Left renal cortex interstitium (tissue), 4 donors: ENCODE measurements at regions not wholly inside any gene's neighbourhood (a gene's known extent, or its start where the extent isn't known, plus 50 kb on each side); places are given as distances from the start of the nearest gene placed in this dataset.

Source experiments
- DNase-seq, 4 donors: peaks; one replicate each; pipeline ENCODE4 v3.0.0-alpha.2; 2013; ENCODE audit warnings: low read depth in 4 of 4, low spot score in 2 of 4, missing footprints in 1 of 4

DNA sequence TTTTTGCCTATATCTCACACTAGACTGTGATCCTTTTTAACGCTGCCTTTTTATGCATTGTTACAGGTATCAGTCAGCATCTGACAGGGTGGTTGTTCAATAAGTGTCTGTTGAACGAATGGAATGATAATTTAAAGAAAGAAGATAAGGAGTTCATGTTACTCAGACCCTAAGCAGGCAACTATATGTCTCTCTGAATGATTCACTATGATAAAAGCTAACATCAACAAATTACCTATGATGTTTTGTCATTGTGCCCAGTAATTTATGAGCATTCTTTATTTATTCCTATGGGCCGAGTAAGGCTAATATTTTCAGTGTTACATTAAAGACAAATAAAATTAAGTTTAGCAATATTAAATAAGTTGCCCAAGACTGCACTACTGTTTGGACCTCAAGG lies 435.0 kb upstream of the KIF2B start:
- DNase-seq: no peak

DNA sequence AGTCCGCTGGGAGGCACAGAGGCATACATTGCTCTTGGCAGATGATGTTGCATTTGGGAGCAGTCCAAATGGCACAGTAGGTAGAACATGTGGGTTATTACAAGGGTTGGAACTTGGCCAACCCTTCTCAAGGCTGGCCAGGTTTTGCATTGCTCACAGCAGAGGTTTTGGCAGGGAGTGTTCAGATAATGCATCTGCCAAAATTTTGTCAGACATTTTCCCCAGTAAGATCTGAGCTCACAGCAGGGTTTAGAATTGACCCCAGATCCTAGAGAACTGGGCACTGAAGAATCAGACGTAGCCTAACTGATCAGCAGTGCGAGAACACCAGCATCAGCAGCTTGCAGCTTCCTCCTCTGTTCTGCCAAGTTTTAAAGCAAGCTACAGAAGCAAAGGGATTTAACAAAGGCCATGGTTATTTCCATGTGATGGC lies 468.8 kb upstream of the KIF2B start:
- DNase-seq: no peak

DNA sequence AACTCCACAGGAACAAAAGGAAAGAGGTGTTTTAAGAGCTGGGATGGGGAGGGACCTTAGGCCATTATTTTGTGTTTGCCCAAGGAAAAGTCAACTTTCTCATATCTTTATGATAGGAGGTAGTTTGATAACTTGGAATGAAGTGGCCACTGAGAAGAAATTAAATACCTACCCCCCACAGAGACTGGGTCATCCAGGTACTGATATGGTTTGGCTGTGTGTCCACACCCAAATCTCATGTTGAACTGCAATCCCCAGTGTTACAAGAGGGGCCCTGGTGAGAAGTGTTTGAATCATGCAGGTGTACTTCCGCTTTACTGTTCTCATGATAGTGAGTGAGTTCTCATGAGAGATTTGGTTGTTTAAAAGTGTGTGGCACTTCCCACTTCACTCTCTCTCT lies 477.9 kb upstream of the KIF2B start:
- DNase-seq: no peak

DNA sequence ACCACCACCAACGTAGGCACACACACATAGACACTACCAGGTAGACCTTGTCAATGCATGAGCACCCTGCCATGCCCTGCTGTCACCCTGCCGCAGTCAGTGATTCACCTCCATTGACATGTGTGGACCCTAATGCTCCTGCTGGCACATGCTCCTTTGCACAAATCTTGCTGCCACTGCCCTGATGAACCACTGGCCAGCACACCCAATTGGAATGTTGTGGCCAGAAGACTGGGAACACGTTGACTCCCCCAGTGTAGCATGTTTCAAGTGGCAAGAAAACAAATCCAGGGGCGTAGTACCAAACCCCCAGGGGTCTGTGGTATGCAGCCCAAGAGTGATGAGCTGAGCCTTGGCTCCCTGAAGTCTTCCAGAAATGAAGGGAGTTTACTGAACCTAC lies 486.4 kb upstream of the KIF2B start:
- DNase-seq: no peak

DNA sequence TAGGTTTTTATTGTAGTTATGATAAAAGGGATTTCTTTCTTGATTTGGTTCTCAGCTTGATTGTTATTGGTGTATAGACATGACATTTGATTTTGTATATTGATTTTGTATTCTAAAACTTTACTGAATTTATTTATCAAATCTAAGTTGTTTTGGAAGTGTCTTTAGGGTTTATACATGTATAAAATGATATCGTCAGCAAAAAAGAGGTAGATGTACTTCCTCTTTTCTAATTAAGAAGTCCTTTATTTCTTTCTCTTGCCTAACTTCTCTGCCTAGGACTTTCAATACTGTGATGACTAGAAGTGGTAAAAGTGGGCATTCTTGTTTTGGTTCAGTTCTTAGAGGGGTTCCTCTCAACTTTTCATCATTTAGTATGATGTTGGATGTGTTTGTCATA lies 487.3 kb upstream of the KIF2B start:
- no peak for DNase-seq

DNA sequence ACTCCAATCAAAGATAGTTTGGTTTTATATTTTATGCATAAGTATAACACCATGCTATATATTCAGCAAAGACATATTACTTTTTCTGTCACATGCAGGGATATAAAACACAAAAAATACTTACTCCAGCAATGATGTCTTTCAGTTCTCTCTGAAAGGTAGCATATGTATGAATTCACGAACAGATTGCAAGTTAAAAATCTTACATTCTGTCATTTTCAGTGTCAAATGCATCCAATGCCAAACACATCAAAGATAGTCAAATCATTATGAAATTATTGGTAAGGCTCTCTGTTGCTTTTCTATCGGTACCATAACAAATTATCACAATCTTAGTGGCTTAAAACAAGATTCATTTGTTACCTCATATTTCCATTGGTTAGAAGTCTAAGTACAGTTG lies 492.0 kb upstream of the KIF2B start:
- no peak for DNase-seq

DNA sequence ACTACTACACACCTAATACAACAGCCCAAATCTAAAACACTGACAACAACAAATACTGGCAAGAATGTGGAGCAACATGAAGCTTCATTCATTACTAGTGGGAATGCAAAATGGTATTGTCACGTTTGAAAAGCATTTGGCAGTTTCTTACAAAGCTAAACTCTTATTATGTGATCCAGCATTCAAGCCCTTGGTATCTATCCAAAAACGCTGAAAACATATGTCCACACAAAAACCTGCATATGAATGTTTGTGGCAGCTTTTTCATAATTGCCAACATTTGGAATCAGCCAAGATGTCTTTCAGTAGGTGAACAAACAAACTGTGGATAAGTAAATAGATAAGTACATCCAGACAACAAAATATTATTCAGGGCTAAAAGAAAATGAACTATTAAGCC lies 501.1 kb upstream of the KIF2B start:
- DNase-seq: no peak

DNA sequence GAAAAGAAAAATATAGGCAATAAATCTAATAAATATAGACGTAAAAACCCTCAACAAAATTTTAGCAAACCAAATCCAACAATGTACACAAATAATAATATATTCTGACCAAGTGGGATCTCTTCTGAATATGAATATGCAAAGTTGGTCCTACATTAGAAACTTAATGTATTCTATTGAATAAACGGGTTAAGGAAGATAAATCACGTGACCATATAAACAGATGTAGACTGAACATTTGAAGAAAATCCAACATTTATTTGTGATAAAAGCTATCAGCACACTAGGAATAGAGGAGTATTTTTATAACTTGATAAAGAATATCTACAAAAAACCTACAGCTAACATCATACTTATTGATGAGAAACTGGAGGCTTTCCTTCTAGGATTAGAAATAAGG lies 502.8 kb upstream of the KIF2B start:
- no peak for DNase-seq

DNA sequence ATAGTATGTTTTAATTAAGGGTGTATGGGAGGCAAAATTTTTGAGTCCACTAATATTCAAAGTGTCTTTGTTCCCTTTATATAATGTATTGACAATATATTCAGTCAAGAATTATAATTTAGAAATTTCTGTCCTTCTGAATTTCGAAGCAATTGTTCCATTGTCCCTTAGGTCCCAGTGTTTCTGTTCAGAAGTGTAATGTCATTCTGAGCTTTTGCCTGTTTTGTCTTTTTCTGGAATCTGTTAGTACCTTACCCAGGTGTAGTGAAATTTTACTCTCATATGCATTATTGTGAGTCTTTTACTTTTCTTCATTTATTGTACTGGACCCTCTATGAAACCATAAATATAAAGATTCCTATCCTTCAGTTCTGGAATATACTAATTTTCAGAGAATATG lies 505.7 kb upstream of the KIF2B start:
- no peak for DNase-seq

DNA sequence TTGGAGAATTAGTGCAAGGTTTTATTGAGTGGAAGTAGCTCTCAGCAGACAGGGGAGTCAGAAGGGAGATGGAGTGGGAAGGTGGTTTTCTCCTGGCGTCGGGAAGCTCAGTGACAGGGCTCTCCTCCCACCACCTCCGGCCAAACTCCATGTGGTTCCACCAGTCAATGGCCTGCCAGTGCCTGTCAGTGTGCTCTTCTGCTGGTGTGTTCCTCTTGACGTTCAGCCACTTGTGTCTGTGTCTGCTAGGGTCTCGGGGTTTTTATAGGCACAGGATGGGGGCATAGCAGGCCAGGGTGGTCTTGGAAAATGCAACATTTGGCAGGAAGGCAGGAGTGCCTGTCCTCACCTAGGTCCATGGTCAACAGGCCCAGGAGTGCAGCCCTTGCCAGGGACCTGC lies 506.7 kb upstream of the KIF2B start:
- DNase-seq: no peak

DNA sequence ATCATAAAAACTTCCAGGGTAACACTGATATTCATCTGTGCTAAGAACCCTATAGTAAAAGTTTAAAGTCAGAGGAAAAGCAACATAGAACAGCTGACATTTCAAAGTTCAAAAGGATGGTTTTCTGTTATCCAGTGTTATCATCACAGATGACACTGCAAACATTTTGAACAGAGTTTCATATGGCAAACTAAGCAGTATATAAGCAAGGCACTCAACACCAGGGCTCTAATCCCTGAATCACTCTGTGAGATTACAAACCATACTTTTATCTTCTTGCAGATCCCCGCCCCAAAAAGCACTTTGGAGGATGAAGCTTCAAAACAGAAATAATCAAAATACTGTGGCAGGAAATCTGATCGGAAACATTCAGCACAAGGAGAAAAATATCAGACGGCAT lies 508.2 kb upstream of the KIF2B start:
- no peak for DNase-seq

DNA sequence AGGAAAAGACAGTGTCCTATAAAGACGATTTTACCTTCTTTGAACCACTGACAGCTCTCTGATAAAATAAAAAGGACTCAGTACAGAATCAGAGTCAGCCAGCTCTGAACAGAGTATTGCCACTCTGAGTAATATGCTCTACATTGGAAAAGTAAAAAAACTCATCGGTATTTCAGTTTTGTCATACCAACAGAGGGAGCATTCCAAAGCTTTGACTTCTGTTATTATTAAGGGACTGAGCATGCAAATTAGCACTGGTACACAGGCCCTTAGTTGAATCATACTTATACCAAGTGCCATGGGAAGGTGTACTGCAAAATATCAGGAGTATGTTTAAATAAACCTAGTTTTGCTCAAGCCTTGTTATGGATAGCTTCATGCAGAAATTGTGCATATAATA lies 509.0 kb upstream of the KIF2B start:
- no peak for DNase-seq

DNA sequence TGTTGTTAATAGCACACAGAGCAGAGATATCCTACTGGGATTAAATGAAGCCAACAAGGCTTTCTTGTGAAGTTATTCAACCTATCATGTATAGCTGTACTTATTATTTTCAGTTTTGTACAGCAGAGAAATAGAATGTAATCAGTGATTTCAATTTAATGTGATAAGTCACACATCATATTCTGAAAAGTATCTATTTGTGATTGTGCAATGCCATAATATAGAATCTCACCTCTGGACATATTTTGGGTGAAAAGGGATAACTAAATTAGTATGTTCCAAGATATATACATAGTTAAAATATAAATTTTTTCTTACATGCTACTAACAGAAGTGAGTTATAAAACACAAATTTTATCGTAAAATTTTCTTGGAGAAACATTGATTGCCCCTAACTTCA lies 544.3 kb upstream of the KIF2B start:
- DNase-seq: no peak

DNA sequence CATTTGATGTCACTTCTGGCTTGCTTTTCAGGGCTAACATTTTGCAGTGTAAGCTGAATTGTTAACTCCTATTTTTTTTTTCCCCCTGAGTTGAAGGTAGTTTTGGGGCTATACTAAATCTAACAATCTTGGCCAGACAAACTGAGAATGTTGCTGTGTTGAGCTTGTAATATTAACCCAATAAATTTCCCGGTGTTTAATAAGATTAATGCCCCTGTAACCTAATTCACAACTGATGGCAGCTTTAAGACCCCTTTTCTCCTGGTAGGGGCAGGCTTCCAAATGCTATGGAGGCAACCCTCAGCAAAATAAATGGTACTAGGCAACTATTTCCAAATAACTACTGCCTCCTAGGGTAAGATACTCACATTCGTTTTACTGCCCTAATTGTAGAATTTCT lies 549.6 kb upstream of the KIF2B start:
- peak in 2 of 4 donors; percentile 9 to 15 for DNase-seq

DNA sequence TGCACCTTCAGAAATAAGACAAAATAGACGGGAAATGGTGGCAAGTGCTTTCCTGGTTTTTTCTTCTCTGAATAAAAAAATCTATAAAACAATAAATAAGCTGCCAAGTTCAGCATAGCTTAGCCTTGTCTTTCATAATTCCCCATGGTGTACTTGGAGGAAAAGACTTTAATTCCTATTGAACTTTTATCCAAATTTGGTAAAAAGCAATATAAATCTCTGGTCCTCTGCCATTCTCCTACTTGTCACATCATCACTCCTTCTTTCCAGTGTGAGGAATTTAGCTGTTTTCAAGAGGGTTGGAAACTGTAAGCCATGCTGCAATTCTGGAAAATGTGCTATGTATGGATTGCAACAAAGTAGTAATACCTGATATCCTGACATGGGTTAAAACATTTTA lies 551.8 kb upstream of the KIF2B start:
- DNase-seq: no peak

DNA sequence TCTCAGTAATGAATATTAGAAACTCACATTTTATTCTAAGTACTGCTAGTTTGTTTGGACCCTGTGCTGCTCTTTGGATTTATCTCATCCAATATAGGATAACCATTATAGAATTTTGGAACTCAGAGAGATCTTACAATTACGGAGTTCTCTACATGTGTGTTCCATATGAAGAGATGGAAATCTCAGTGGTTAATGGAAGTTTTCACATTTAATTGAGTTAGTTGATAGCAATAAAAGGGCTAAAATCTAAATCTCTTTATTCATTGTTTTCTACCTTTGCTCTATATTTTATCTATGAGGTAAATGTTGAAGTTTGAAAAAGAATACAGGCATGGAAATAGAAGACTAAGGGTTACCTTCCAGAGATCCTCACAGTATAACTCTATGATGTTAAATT lies 558.0 kb upstream of the KIF2B start:
- DNase-seq: no peak

DNA sequence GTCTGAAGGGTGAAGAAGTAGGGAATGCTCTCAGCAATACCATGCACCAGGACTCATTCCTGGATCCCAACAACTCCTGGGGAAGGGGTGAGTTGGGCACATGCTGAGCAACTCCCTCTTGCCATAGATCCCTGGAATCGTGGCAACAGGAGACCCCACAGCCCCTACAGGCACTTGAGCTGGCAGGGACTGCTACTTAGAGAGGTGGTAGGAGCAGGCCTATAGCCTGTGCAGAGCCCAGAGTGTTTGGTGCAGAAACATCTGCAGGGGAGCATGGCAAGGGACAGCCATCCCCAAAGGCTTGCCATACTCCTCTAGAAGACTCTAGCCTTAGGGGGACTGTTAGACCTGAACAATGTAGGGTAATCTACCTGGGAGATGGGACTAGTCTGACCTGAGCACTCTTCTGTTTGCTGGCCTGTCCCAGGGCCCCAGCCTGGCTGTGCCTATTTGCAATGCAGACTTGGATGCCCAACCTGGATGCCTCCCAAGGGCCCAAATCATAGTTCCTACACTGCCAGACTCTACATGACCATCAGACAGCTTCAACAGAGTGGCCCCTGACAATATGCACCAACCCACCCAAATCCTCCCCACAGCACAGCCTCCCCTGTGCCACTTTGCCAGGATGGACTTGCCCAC lies 568.6 kb upstream of the KIF2B start:
- no peak for DNase-seq

DNA sequence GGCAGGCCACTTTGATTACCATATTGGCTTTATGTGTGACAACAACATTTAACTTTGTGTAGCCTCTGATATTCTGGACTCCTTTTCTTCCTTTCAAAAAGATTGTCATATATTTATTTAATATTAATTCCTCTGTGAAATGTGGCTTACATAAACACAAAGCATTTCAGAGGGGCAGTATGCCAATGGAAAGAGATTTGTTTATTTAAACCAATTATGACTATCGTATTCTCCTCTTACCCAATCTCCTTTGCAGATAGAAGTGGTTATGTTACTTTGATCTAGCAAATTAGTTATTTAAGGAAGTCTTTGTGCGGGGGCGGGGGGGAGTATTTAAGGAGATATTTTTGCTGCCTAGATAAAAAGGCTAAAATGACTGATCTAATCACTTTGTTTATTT lies 573.7 kb upstream of the KIF2B start:
- DNase-seq: no peak

DNA sequence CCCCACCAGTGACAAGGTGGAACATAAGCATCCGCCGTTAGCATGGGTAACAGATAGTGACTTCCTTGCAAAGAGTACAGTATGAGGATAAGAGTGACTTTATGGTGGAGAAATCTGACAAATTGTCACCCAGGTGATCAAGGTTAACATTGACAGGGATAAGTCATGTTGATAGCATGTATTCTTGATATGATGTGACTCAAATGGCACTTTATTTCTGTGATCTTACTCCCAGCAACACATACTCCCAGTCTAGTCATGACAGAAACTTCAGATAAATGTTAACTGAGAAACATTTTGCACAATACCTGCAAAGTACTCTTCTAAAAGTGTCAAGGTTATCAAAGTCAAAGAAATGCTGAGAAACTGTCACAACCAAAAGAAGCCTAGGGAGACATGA lies 588.6 kb upstream of the KIF2B start:
- DNase-seq: no peak

DNA sequence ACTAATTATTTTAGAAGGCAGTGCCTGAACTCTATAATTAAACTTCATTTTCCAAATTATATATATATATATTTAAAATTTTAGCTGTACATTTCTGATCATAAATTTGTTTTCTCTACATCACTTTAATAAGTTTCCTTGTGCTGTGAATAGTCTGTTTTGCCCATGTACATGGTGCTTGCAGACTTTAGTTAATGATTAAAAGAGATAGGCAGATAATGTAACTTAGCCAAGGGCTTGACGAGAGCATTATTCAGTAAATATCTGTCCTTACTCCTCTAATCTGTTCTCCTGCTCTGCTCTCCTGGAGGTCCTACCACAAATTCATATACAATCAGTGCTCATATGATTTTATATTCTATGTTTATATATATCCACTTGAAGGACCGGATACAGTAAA lies 595.2 kb upstream of the KIF2B start:
- DNase-seq: no peak

DNA sequence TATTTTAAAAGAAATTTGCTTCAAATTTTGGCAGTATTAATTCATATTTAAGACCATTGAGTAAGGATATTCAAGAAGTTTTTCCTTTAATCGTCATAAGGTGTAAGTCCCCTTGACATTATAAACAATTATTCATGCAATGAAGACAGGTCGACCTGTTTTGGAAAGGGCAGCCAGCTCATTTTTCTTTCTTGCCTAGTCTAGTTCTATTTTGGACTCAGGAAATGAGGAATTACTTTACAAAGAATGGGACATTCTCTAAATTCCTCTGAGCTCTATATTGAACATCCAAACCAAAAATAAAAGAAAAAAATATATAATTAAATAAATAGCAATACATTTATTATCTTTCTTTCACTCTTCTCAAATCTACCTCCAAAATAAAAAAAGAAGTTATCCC lies 595.6 kb upstream of the KIF2B start:
- DNase-seq: no peak

DNA sequence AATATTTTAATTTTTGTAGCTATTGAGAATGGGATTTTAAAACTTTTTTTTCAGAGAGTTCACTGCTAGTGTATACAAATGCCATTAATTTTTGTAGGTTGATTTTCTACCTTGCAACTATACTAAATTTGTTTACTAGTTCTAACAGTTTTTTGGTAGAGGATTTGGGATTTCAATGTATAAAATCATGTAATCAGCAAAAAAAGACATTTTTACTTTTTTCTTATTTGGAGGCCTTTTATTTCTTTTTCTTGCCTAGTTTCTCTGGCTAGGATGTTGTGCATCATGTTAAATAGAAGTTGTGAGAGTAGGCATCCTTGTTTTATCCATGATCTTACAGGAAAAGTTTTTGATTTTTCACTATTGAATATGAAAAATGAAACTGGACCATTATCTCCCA lies 602.9 kb upstream of the KIF2B start:
- DNase-seq: no peak

DNA sequence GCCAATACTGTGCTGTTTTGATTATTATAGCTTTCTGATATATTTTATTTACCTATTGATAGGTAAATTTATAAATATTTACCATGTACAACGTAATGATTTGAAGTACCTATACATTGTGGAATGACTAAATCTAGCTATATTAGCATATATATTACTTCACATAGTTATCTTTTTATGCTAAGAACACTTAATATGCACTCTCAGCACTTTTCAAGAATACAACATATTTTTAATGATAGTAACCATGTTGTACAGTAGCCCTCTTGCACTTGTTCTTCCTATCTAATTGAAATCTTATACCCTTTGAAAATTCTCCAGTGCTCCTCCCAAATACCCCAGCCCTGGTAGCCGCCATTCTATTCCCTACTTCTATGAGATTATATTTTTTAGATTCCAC lies 604.0 kb upstream of the KIF2B start:
- no peak for DNase-seq
